MM.1S (cell line): ENCODE measurements at regions not wholly inside any gene's neighbourhood (a gene's known extent, or its start where the extent isn't known, plus 50 kb on each side); places are given as distances from the start of the nearest gene placed in this dataset.

Experiments
- CTCF ChIP-seq: fragments of 300-600 bp; sonication (generic); IDR thresholded peaks from 2 replicates; pipeline ENCODE4 v1.5.1; 2016; ENCODE audit warnings: antibody characterized with exemption, low read length, mixed read lengths
- EZH2 ChIP-seq: fragments of 300-600 bp; sonication (generic); optimal IDR thresholded peaks from 2 replicates; pipeline ENCODE3; 2017; ENCODE audit warnings: low read depth, mild to moderate bottlenecking, antibody characterized with exemption, low read length, mixed read lengths
- EZH2phosphoT487 ChIP-seq: fragments of 300-600 bp; sonication (generic); IDR thresholded peaks from 2 replicates; pipeline ENCODE4 v1.6.1; 2018; ENCODE audit warnings: antibody characterized with exemption, low read length

GRCh38 chr18:14905979-14906378 is 158.0 kb downstream of the ANKRD30B start:
- TF ChIP-seq EZH2: no peak
- TF ChIP-seq CTCF: no peak
- no peak for TF ChIP-seq EZH2phosphoT487
